Cardiac muscle cell (in vitro differentiated cells and primary cell): ENCODE measurements at regions not wholly inside any gene's neighbourhood (a gene's known extent, or its start where the extent isn't known, plus 50 kb on each side); places are given as distances from the start of the nearest gene placed in this dataset.

ENCODE experiments used
- DNase-seq, 2 donors: peaks; one replicate each; pipeline versions ENCODE4 v3.0.0 to v3.0.0-alpha.2; 2010 to 2017; ENCODE audit warnings: low read depth in 1 of 2, low spot score in 1 of 2
- H3K27ac ChIP-seq: fragments of 200-600 bp; sonication (generic); 2 replicates; pipeline ENCODE4 v1.5.1; 2016
- H3K27me3 ChIP-seq: fragments of 200-600 bp; sonication (generic); 2 replicates; pipeline ENCODE4 v1.6.0; 2016; ENCODE audit warnings: control low read depth
- H3K36me3 ChIP-seq: fragments of 200-600 bp; sonication (generic); 2 replicates; pipeline ENCODE4 v1.5.1; 2016; ENCODE audit warnings: control low read depth
- H3K4me1 ChIP-seq: fragments of 200-600 bp; sonication (generic); 2 replicates; pipeline ENCODE4 v1.8.1; 2017; ENCODE audit warnings: low read depth, mild to moderate bottlenecking, mixed run types
- H3K4me3 ChIP-seq: fragments of 200-600 bp; sonication (generic); 2 replicates; pipeline ENCODE4 v1.5.1; 2016; ENCODE audit warnings: mild to moderate bottlenecking
- H3K9me3 ChIP-seq: fragments of 200-600 bp; sonication (generic); 2 replicates; pipeline ENCODE4 v1.5.1; 2017; ENCODE audit warnings: low read depth, mild to moderate bottlenecking, control low read depth
- TF ChIP-seq, protein P1 (sequence below): IDR thresholded peaks from 2 replicates; pipeline ENCODE4 v1.5.1; 2012; ENCODE audit warnings: low read depth, mild to moderate bottlenecking, low read length

DNA sequence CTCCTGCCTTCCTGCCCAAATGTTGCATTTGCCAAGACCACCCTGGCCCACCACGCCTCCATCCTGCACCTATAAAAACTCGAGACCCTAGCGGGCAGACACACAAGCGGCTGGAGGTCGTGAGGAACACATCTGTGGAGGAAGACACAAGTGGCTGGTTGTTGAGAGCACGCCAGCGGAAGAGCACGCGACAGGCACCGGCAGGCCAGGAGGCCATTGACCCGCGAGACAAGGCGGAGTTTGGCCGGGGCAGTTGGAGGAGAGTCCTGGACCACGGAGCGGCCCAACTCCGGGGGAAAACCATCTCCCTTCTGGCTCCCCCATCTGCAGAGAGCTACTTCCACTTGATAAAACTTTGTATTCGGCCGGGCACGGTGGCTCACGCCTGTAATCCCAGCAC is 115.2 kb upstream of the AGA start:
- Histone ChIP-seq H3K27ac (no peak overlapping the region), H3K4me3 (no peak overlapping the region), H3K27me3 (no peaks in the 10 kb centered on the region), H3K36me3 (no peaks in the 10 kb centered on the region), H3K4me1 (no peaks in the 10 kb centered on the region), H3K9me3 (no peaks in the 10 kb centered on the region)
- TF ChIP-seq, protein P1, sequence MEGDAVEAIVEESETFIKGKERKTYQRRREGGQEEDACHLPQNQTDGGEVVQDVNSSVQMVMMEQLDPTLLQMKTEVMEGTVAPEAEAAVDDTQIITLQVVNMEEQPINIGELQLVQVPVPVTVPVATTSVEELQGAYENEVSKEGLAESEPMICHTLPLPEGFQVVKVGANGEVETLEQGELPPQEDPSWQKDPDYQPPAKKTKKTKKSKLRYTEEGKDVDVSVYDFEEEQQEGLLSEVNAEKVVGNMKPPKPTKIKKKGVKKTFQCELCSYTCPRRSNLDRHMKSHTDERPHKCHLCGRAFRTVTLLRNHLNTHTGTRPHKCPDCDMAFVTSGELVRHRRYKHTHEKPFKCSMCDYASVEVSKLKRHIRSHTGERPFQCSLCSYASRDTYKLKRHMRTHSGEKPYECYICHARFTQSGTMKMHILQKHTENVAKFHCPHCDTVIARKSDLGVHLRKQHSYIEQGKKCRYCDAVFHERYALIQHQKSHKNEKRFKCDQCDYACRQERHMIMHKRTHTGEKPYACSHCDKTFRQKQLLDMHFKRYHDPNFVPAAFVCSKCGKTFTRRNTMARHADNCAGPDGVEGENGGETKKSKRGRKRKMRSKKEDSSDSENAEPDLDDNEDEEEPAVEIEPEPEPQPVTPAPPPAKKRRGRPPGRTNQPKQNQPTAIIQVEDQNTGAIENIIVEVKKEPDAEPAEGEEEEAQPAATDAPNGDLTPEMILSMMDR, result no peak
- DNase-seq, result no peak

DNA sequence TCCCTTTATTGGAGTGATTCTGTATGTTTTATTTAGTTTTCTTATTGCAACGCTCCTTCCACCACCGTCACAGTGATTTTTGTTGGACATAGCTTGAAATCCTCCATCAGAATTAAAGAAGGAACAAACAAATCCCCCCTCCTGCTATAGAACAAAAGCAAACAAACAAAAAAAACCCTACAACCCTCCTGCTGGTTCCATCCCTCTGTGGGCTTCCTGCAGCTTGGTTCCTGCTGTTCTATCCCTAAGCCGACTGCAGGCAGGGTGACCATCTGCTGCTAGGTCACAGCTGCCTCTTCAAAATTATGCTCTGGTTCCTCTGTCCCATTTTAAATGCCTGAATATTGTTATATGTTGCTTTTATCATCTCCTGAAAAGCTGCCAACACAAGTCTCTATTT is 116.8 kb upstream of the AGA start:
- no peaks in the 10 kb centered on the region for H3K4me1 ChIP-seq
- TF ChIP-seq, protein P1, result no peak
- no peak for DNase-seq
- H3K36me3 ChIP-seq, result no peaks in the 10 kb centered on the region
- H3K4me3 ChIP-seq, result no peak overlapping the region
- no peaks in the 10 kb centered on the region for H3K9me3 ChIP-seq
- no peaks in the 10 kb centered on the region for H3K27me3 ChIP-seq
- H3K27ac ChIP-seq, result no peak overlapping the region

DNA sequence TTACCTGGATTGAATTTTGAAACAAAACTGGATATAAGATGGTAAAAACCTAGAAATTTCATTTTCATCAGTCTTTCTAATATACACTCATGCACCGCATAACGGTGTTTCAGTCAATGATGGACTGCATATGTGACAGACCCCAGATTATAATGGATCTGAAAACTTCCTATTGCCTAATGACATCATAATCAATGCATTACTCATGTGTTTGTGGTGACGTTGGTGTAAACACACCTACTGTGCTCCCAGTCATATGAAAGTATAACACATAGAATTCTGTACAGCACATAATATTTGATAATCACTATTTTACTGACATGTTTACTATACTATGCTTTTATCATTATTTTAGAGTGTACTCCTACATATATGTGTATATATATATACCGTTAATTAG is 119.9 kb upstream of the AGA start:
- TF ChIP-seq, protein P1, result no peak
- H3K4me1 ChIP-seq, result no peaks in the 10 kb centered on the region
- H3K36me3 ChIP-seq, result no peaks in the 10 kb centered on the region
- no peak overlapping the region for H3K4me3 ChIP-seq
- no peak for DNase-seq
- H3K27me3 ChIP-seq, result no peaks in the 10 kb centered on the region
- H3K27ac ChIP-seq, result no peak overlapping the region
- no peaks in the 10 kb centered on the region for H3K9me3 ChIP-seq

DNA sequence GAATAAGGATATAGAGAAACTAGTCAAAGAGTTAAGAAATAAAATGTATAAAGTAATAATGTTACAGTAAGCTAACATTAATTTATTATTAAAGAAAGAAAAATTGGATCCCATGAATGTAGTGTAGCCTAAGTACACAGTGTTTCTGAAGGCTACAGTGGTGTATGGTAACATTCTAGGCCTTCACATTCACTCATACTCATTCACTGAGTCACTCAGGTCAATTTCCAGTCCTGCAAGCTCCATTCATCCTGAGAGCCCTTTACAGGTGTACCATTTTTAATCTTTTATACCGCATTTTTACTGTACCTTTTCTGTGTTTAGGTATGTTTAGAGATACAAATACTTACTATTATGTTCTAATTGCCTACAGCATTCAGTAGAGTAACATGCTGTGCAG is 120.6 kb upstream of the AGA start:
- Histone ChIP-seq H3K36me3 (no peaks in the 10 kb centered on the region), H3K9me3 (no peaks in the 10 kb centered on the region), H3K4me1 (no peaks in the 10 kb centered on the region), H3K27ac (no peak overlapping the region), H3K27me3 (no peaks in the 10 kb centered on the region), H3K4me3 (no peak overlapping the region)
- no peak for DNase-seq
- TF ChIP-seq, protein P1, result no peak

DNA sequence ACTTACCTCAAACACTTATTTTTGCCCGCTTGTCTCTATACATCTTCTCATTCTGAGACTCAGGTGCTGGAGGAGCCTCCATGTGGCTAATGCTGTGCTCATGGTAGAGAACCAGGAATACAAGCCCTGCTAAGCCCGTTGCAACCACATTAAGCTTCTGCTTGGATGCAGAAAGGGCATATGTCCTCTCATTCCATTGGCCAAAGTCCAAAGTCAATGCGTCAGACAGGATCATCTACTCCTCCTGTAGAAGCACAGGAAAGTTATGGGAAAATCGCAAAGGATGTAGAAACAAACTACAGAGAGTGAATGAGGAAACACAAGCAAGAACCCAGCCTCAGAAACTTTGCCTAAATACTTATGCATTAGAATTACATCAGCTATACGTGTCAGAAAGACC is 124.5 kb upstream of the AGA start:
- TF ChIP-seq, protein P1, result no peak
- H3K27ac ChIP-seq, result no peak overlapping the region

DNA sequence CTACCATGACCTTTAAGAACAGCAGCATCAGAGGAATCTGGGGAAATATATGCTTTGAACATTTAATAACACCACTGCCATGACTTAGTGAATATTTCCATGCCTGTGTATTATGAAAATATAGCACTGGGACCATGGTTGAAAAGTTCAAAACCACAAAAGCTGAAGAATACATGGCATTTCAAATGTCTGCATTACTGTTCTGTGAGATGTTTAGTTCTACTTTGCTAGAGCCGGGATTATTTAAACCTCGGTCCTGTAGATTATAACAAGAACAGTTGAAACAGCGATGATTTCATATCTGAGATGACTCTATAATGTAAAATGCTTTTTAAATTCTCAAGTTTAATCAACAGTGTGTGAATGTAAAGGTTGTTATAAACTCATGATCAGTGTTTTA is 126.7 kb upstream of the AGA start:
- no peak for DNase-seq
- H3K9me3 ChIP-seq, result no peaks in the 10 kb centered on the region
- H3K4me1 ChIP-seq, result no peaks in the 10 kb centered on the region
- H3K27me3 ChIP-seq, result no peaks in the 10 kb centered on the region
- no peak overlapping the region for H3K27ac ChIP-seq
- H3K4me3 ChIP-seq, result no peak overlapping the region
- TF ChIP-seq, protein P1, result no peak
- H3K36me3 ChIP-seq, result no peaks in the 10 kb centered on the region

More for the DNA sequence above, 124.5 kb upstream of the AGA start:
- no peaks in the 10 kb centered on the region for H3K27me3 ChIP-seq
- H3K4me3 ChIP-seq, result no peak overlapping the region
- DNase-seq, result no peak
- H3K9me3 ChIP-seq, result no peaks in the 10 kb centered on the region
- no peaks in the 10 kb centered on the region for H3K4me1 ChIP-seq
- H3K36me3 ChIP-seq, result no peaks in the 10 kb centered on the region
